ENCODE measurements at regions not wholly inside any gene's neighbourhood (a gene's known extent, or its start where the extent isn't known, plus 50 kb on each side); places are given as distances from the start of the nearest gene placed in this dataset.
A peak's percentile ranks its signal among the peaks of the same experiment; 100 is the strongest.

GRCh38 chr13:83232626-83233025 lies 649.6 kb downstream of the SLITRK1 start:
- Histone ChIP-seq H3K27me3 (ENCODE audit: insufficient read depth, low read length) (no peaks in the 10 kb centered on the region), H3K79me2 (ENCODE audit: control insufficient read depth, insufficient read depth, low read length, unreplicated experiment) (no peaks in the 10 kb centered on the region), H2AFZ (ENCODE audit: low read length, unreplicated experiment) (peak overlapping the region; percentile 37), H3K4me1 (ENCODE audit: control insufficient read depth, insufficient read depth, low read length, unreplicated experiment) (peaks cover 7% of the 10 kb centered on the region), H3K36me3 (ENCODE audit: insufficient read depth, low read length) (no peaks in the 10 kb centered on the region), H3K27ac (ENCODE audit: low read depth, low read length) (no peak overlapping the region), H3K4me3 (ENCODE audit: low read depth, low read length) (no peak overlapping the region)

- H3K4me3 ChIP-seq (ENCODE audit: low read depth, low read length): no peak overlapping the region
- H3K4me1 ChIP-seq (ENCODE audit: control insufficient read depth, insufficient read depth, low read length, unreplicated experiment): peaks cover 7% of the 10 kb centered on the region
- H3K27ac ChIP-seq (ENCODE audit: low read depth, low read length): no peak overlapping the region
- H2AFZ ChIP-seq (ENCODE audit: low read length, unreplicated experiment): no peak overlapping the region
- H3K27me3 ChIP-seq (ENCODE audit: insufficient read depth, low read length): no peaks in the 10 kb centered on the region
- no peaks in the 10 kb centered on the region for H3K79me2 ChIP-seq (ENCODE audit: control insufficient read depth, insufficient read depth, low read length, unreplicated experiment)
- H3K36me3 ChIP-seq (ENCODE audit: insufficient read depth, low read length): no peaks in the 10 kb centered on the region
Observed at GRCh38 chr13:83229574-83230305, 652.5 kb downstream of the SLITRK1 start.

GRCh38 chr13:83223546-83223945 lies 658.7 kb downstream of the SLITRK1 start:
- no peaks in the 10 kb centered on the region for H3K36me3 ChIP-seq (ENCODE audit: insufficient read depth, low read length)
- no peak overlapping the region for H3K27ac ChIP-seq (ENCODE audit: low read depth, low read length)
- H2AFZ ChIP-seq (ENCODE audit: low read length, unreplicated experiment): no peak overlapping the region
- H3K4me1 ChIP-seq (ENCODE audit: control insufficient read depth, insufficient read depth, low read length, unreplicated experiment): peaks cover 15% of the 10 kb centered on the region
- H3K4me3 ChIP-seq (ENCODE audit: low read depth, low read length): no peak overlapping the region
- no peaks in the 10 kb centered on the region for H3K27me3 ChIP-seq (ENCODE audit: insufficient read depth, low read length)
- no peaks in the 10 kb centered on the region for H3K79me2 ChIP-seq (ENCODE audit: control insufficient read depth, insufficient read depth, low read length, unreplicated experiment)

GRCh38 chr13:83221813-83222241 lies 660.4 kb downstream of the SLITRK1 start:
- H3K36me3 ChIP-seq (ENCODE audit: insufficient read depth, low read length): no peaks in the 10 kb centered on the region
- H2AFZ ChIP-seq (ENCODE audit: low read length, unreplicated experiment): no peak overlapping the region
- H3K27ac ChIP-seq (ENCODE audit: low read depth, low read length): peak overlapping the region; percentile 80
- H3K4me3 ChIP-seq (ENCODE audit: low read depth, low read length): no peak overlapping the region
- H3K79me2 ChIP-seq (ENCODE audit: control insufficient read depth, insufficient read depth, low read length, unreplicated experiment): no peaks in the 10 kb centered on the region
- no peaks in the 10 kb centered on the region for H3K27me3 ChIP-seq (ENCODE audit: insufficient read depth, low read length)
- H3K4me1 ChIP-seq (ENCODE audit: control insufficient read depth, insufficient read depth, low read length, unreplicated experiment): peaks cover 20% of the 10 kb centered on the region

- H3K4me1 ChIP-seq (ENCODE audit: control insufficient read depth, insufficient read depth, low read length, unreplicated experiment): peaks cover 26% of the 10 kb centered on the region
- H3K27ac ChIP-seq (ENCODE audit: low read depth, low read length): peak overlapping the region; percentile 80
- H3K36me3 ChIP-seq (ENCODE audit: insufficient read depth, low read length): no peaks in the 10 kb centered on the region
- H3K27me3 ChIP-seq (ENCODE audit: insufficient read depth, low read length): no peaks in the 10 kb centered on the region
- H2AFZ ChIP-seq (ENCODE audit: low read length, unreplicated experiment): no peak overlapping the region
- H3K4me3 ChIP-seq (ENCODE audit: low read depth, low read length): no peak overlapping the region
- H3K79me2 ChIP-seq (ENCODE audit: control insufficient read depth, insufficient read depth, low read length, unreplicated experiment): no peaks in the 10 kb centered on the region
Observed at GRCh38 chr13:83221256-83221655, 661.0 kb downstream of the SLITRK1 start.

- Histone ChIP-seq H3K27me3 (ENCODE audit: insufficient read depth, low read length) (no peaks in the 10 kb centered on the region), H2AFZ (ENCODE audit: low read length, unreplicated experiment) (no peak overlapping the region), H3K79me2 (ENCODE audit: control insufficient read depth, insufficient read depth, low read length, unreplicated experiment) (no peaks in the 10 kb centered on the region), H3K4me3 (ENCODE audit: low read depth, low read length) (no peak overlapping the region), H3K27ac (ENCODE audit: low read depth, low read length) (no peak overlapping the region), H3K36me3 (ENCODE audit: insufficient read depth, low read length) (no peaks in the 10 kb centered on the region), H3K4me1 (ENCODE audit: control insufficient read depth, insufficient read depth, low read length, unreplicated experiment) (peaks cover 36% of the 10 kb centered on the region)
Observed at GRCh38 chr13:83220241-83220640, 662.0 kb downstream of the SLITRK1 start.

- no peaks in the 10 kb centered on the region for H3K79me2 ChIP-seq (ENCODE audit: control insufficient read depth, insufficient read depth, low read length, unreplicated experiment)
- H3K27me3 ChIP-seq (ENCODE audit: insufficient read depth, low read length): no peaks in the 10 kb centered on the region
- peaks cover 40% of the 10 kb centered on the region for H3K4me1 ChIP-seq (ENCODE audit: control insufficient read depth, insufficient read depth, low read length, unreplicated experiment)
- no peak overlapping the region for H3K4me3 ChIP-seq (ENCODE audit: low read depth, low read length)
- H3K36me3 ChIP-seq (ENCODE audit: insufficient read depth, low read length): no peaks in the 10 kb centered on the region
- no peak overlapping the region for H2AFZ ChIP-seq (ENCODE audit: low read length, unreplicated experiment)
- no peak overlapping the region for H3K27ac ChIP-seq (ENCODE audit: low read depth, low read length)
Observed at GRCh38 chr13:83219832-83220231, 662.4 kb downstream of the SLITRK1 start.

- Histone ChIP-seq H3K36me3 (ENCODE audit: insufficient read depth, low read length) (no peaks in the 10 kb centered on the region; the same call in 1 of the 2 replicates), H3K4me3 (ENCODE audit: low read depth, low read length) (no peak overlapping the region), H3K4me1 (ENCODE audit: control insufficient read depth, insufficient read depth, low read length, unreplicated experiment) (peaks cover 33% of the 10 kb centered on the region), H3K79me2 (ENCODE audit: control insufficient read depth, insufficient read depth, low read length, unreplicated experiment) (no peaks in the 10 kb centered on the region), H3K27ac (ENCODE audit: low read depth, low read length) (peak overlapping the region; percentile 59), H2AFZ (ENCODE audit: low read length, unreplicated experiment) (peak overlapping the region; percentile 9), H3K27me3 (ENCODE audit: insufficient read depth, low read length) (no peaks in the 10 kb centered on the region)
Observed at GRCh38 chr13:83216479-83217245, 665.6 kb downstream of the SLITRK1 start.

GRCh38 chr13:83215627-83216026 lies 666.6 kb downstream of the SLITRK1 start:
- Histone ChIP-seq H3K36me3 (ENCODE audit: insufficient read depth, low read length) (no peaks in the 10 kb centered on the region; the same call in 1 of the 2 replicates), H3K79me2 (ENCODE audit: control insufficient read depth, insufficient read depth, low read length, unreplicated experiment) (no peaks in the 10 kb centered on the region), H2AFZ (ENCODE audit: low read length, unreplicated experiment) (peak overlapping the region; percentile 9), H3K4me1 (ENCODE audit: control insufficient read depth, insufficient read depth, low read length, unreplicated experiment) (peaks cover 25% of the 10 kb centered on the region), H3K27ac (ENCODE audit: low read depth, low read length) (peak overlapping the region; percentile 59), H3K27me3 (ENCODE audit: insufficient read depth, low read length) (no peaks in the 10 kb centered on the region), H3K4me3 (ENCODE audit: low read depth, low read length) (no peak overlapping the region)

GRCh38 chr13:83214452-83214851 lies 667.8 kb downstream of the SLITRK1 start:
- Histone ChIP-seq H2AFZ (ENCODE audit: low read length, unreplicated experiment) (no peak overlapping the region), H3K27me3 (ENCODE audit: insufficient read depth, low read length) (no peaks in the 10 kb centered on the region), H3K79me2 (ENCODE audit: control insufficient read depth, insufficient read depth, low read length, unreplicated experiment) (no peaks in the 10 kb centered on the region), H3K36me3 (ENCODE audit: insufficient read depth, low read length) (no peaks in the 10 kb centered on the region; the same call in 1 of the 2 replicates), H3K4me1 (ENCODE audit: control insufficient read depth, insufficient read depth, low read length, unreplicated experiment) (peaks cover 25% of the 10 kb centered on the region), H3K4me3 (ENCODE audit: low read depth, low read length) (no peak overlapping the region), H3K27ac (ENCODE audit: low read depth, low read length) (no peak overlapping the region)

- Histone ChIP-seq H3K4me3 (ENCODE audit: low read depth, low read length) (no peak overlapping the region), H3K79me2 (ENCODE audit: control insufficient read depth, insufficient read depth, low read length, unreplicated experiment) (no peaks in the 10 kb centered on the region), H2AFZ (ENCODE audit: low read length, unreplicated experiment) (no peak overlapping the region), H3K36me3 (ENCODE audit: insufficient read depth, low read length) (no peaks in the 10 kb centered on the region; the same call in 1 of the 2 replicates), H3K4me1 (ENCODE audit: control insufficient read depth, insufficient read depth, low read length, unreplicated experiment) (peaks cover 14% of the 10 kb centered on the region), H3K27ac (ENCODE audit: low read depth, low read length) (no peak overlapping the region), H3K27me3 (ENCODE audit: insufficient read depth, low read length) (no peaks in the 10 kb centered on the region)
Observed at GRCh38 chr13:83211301-83211700, 671.0 kb downstream of the SLITRK1 start.

All from ACC112 (cell line).